PC-9 (cell line): ENCODE measurements at regions not wholly inside any gene's neighbourhood (a gene's known extent, or its start where the extent isn't known, plus 50 kb on each side); places are given as distances from the start of the nearest gene placed in this dataset.
A peak's percentile ranks its signal among the peaks of the same experiment; 100 is the strongest.

Experiments
- BruUV-seq: library from RNA; stranded (reverse); fragments of 400-500 nt; replicated peaks from 2 replicates; lab custom pipeline; 2021; lab: Mats Ljungman, UMichigan
- CTCF ChIA-PET: fragments of 300-600 bp; sonication (Branson Sonifier 250); formaldehyde crosslinking; loops from one replicate; lab custom pipeline; 2022; ENCODE audit warnings: antibody characterized with exemption; lab: Charles Lee
- POLR2A ChIA-PET: fragments of 300-600 bp; sonication (Branson Sonifier 250); formaldehyde crosslinking; loops from one replicate; lab custom pipeline; 2022; ENCODE audit warnings: antibody characterized with exemption; ENCODE audit not compliant: unreplicated experiment; lab: Charles Lee
- DNase-seq, 2 experiments: peaks; one replicate each; pipeline versions ENCODE4 v3.0.0 to v3.0.0-alpha.2; 2015 to 2022; ENCODE audit warnings: mixed read lengths in 1 of 2
- H2AFZ ChIP-seq: fragments of 200-600 bp; sonication (generic); 2 replicates; pipeline ENCODE4 v1.8.1; 2017; ENCODE audit warnings: antibody characterized with exemption
- H3F3A ChIP-seq: fragments of 200-600 bp; sonication (generic); 2 replicates; pipeline ENCODE4 v1.8.1; 2017; ENCODE audit warnings: antibody characterized with exemption, mild to moderate bottlenecking, low read depth; ENCODE audit not compliant: insufficient read depth
- H3K27ac ChIP-seq: fragments of 200-600 bp; sonication (generic); 2 replicates; pipeline ENCODE4 v1.6.1; 2016; ENCODE audit warnings: mixed run types
- H3K27me3 ChIP-seq: fragments of 200-600 bp; sonication (generic); 2 replicates; pipeline ENCODE4 v1.6.1; 2016; ENCODE audit warnings: low read depth, mixed run types; ENCODE audit not compliant: insufficient read depth
- H3K36me3 ChIP-seq: fragments of 200-600 bp; sonication (generic); 2 replicates; pipeline ENCODE4 v1.6.1; 2016; ENCODE audit warnings: low read depth, mixed run types
- H3K4me1 ChIP-seq: fragments of 200-600 bp; sonication (generic); replicated peaks from 2 replicates; pipeline ENCODE4 v1.6.1; 2016; ENCODE audit warnings: mixed run types; ENCODE audit not compliant: insufficient read depth
- H3K4me2 ChIP-seq: fragments of 200-600 bp; sonication (generic); 2 replicates; pipeline ENCODE4 v1.6.1; 2017; ENCODE audit warnings: mixed run types
- H3K4me3 ChIP-seq: fragments of 200-600 bp; sonication (generic); 2 replicates; pipeline ENCODE4 v1.6.1; 2016; ENCODE audit warnings: mixed run types
- H3K79me2 ChIP-seq: fragments of 200-600 bp; sonication (generic); 2 replicates; pipeline ENCODE4 v1.6.1; 2017; ENCODE audit warnings: low read depth, mixed run types
- H3K9me2 ChIP-seq: fragments of 200-600 bp; sonication (generic); 2 replicates; pipeline ENCODE4 v1.8.1; 2017; ENCODE audit warnings: mild to moderate bottlenecking; ENCODE audit not compliant: insufficient read depth
- H3K9me3 ChIP-seq: fragments of 200-600 bp; sonication (generic); 2 replicates; pipeline ENCODE4 v1.8.1; 2016; ENCODE audit warnings: low read depth; ENCODE audit not compliant: insufficient read depth
- H4K20me1 ChIP-seq: fragments of 200-600 bp; sonication (generic); 2 replicates; pipeline ENCODE4 v1.8.1; 2017; ENCODE audit not compliant: insufficient read depth
- CTCF ChIP-seq: fragments of 200-600 bp; sonication (generic); conservative IDR thresholded peaks from 2 replicates; pipeline ENCODE4 v1.6.1; 2017; ENCODE audit warnings: mixed run types, antibody characterized with exemption, mild to moderate bottlenecking, moderate library complexity
- EZH2 ChIP-seq: fragments of 200-600 bp; sonication (generic); IDR thresholded peaks from 2 replicates; pipeline ENCODE4 v1.8.0; 2017; ENCODE audit warnings: antibody characterized with exemption, low read depth
- intact Hi-C: fragments of 100-400 bp; cut with micrococcal nuclease; formaldehyde crosslinking; loops from one replicate; pipeline ENCODE4 v1.10.0; 2022; ENCODE audit not compliant: unreplicated experiment

- H3K36me3 ChIP-seq, result no peaks in the 10 kb centered on the region
- no peak for DNase-seq
- H3K27me3 ChIP-seq, result no peaks in the 10 kb centered on the region
- ChIA-PET CTCF (no interaction called here), POLR2A (no interaction called here)
- no peak overlapping the region for H3K4me2 ChIP-seq
- intact Hi-C loops, result loop anchor here (5.0 kb wide), 1 partner anchor 264 kb away; no protein-coding TSS in a partner anchor
- no peaks in the 10 kb centered on the region for H3K4me1 ChIP-seq
- no peaks in the 10 kb centered on the region for H3K79me2 ChIP-seq
- no peaks in the 10 kb centered on the region; the same call in 1 of the 2 replicates for H3F3A ChIP-seq
- no peak overlapping the region for H3K4me3 ChIP-seq
- BruUV-seq, result no TSS peak
- no peak for TF ChIP-seq CTCF
- TF ChIP-seq EZH2, result no peak
- no peaks in the 10 kb centered on the region for H3K9me3 ChIP-seq
- H2AFZ ChIP-seq, result no peak overlapping the region
- H3K27ac ChIP-seq, result no peak overlapping the region
- H4K20me1 ChIP-seq, result no peaks in the 10 kb centered on the region
- no peaks in the 10 kb centered on the region for H3K9me2 ChIP-seq
Observed at GRCh38 chr3:159881208-159881607, 107.4 kb upstream of the IL12A start.

GRCh38 chr3:159881828-159882309, 106.8 kb upstream of the IL12A start:
- no peak overlapping the region for H2AFZ ChIP-seq
- ChIA-PET POLR2A (no interaction called here), CTCF (no interaction called here)
- TF ChIP-seq CTCF, result no peak
- TF ChIP-seq EZH2, result no peak
- no peak overlapping the region for H3K4me3 ChIP-seq
- intact Hi-C loops, result loop anchor here (1.0 to 5.0 kb wide), 2 partner anchors 265 to 619 kb away; no protein-coding TSS in a partner anchor
- no peaks in the 10 kb centered on the region for H3K27me3 ChIP-seq
- no peak overlapping the region for H3K27ac ChIP-seq
- H3K9me3 ChIP-seq, result no peaks in the 10 kb centered on the region
- H4K20me1 ChIP-seq, result no peaks in the 10 kb centered on the region
- no peaks in the 10 kb centered on the region for H3K4me1 ChIP-seq
- no peaks in the 10 kb centered on the region for H3K9me2 ChIP-seq
- BruUV-seq, result no TSS peak
- no peaks in the 10 kb centered on the region for H3K79me2 ChIP-seq
- H3F3A ChIP-seq, result no peaks in the 10 kb centered on the region; the same call in 1 of the 2 replicates
- H3K36me3 ChIP-seq, result no peaks in the 10 kb centered on the region
- H3K4me2 ChIP-seq, result no peak overlapping the region
- peak in 1 of 2 experiments; percentile 21 for DNase-seq

GRCh38 chr3:159882367-159882766, 106.3 kb upstream of the IL12A start:
- Histone ChIP-seq H3K36me3 (no peaks in the 10 kb centered on the region), H3K4me3 (no peak overlapping the region), H3K79me2 (no peaks in the 10 kb centered on the region), H3K4me1 (no peaks in the 10 kb centered on the region), H3K27me3 (no peaks in the 10 kb centered on the region), H3K9me2 (no peaks in the 10 kb centered on the region), H3K9me3 (no peaks in the 10 kb centered on the region), H2AFZ (no peak overlapping the region), H3K4me2 (no peak overlapping the region), H3F3A (no peaks in the 10 kb centered on the region; the same call in 1 of the 2 replicates), H3K27ac (no peak overlapping the region), H4K20me1 (no peaks in the 10 kb centered on the region)
- intact Hi-C loops, result loop anchor here (1.0 to 5.0 kb wide), 2 partner anchors 265 to 619 kb away; no protein-coding TSS in a partner anchor
- POLR2A ChIA-PET, result interaction anchor here (0.6 kb wide), 1 partner anchor 56 kb away, joined by 3 read pairs; no protein-coding TSS in a partner anchor
- no peak for DNase-seq
- no TSS peak for BruUV-seq
- CTCF ChIA-PET, result no interaction called here
- no peak for TF ChIP-seq CTCF
- TF ChIP-seq EZH2, result no peak
